HG03565 (cell line): ENCODE measurements at regions not wholly inside any gene's neighbourhood (a gene's known extent, or its start where the extent isn't known, plus 50 kb on each side); places are given as distances from the start of the nearest gene placed in this dataset.
"Not testable (repeated sequence)": the region's sequence is repeated elsewhere in the genome, so short reads cannot be mapped to it uniquely, and the experiment has no call there.

Experiments
- ATAC-seq: cut with Tn5 transposase; IDR thresholded peaks from one replicate; pipeline ENCODE4 v1.9.1; 2021; ENCODE audit warnings: mild to moderate bottlenecking, moderate library complexity; ENCODE audit not compliant: unreplicated experiment

GRCh38 chr17:27365329-27365945 lies 71.5 kb downstream of the WSB1 start:
- ATAC-seq, result not testable (repeated sequence)

- ATAC-seq, result no peak
Measured at GRCh38 chr17:27366437-27366836, 72.5 kb downstream of the WSB1 start.

GRCh38 chr17:27367121-27367981 lies 73.4 kb downstream of the WSB1 start:
- ATAC-seq, result no peak

GRCh38 chr17:27368151-27368795 lies 74.4 kb downstream of the WSB1 start:
- no peak for ATAC-seq

- ATAC-seq, result no peak
Measured at GRCh38 chr17:27368980-27369379, 75.1 kb downstream of the WSB1 start.

GRCh38 chr17:27370776-27371175 lies 76.9 kb downstream of the WSB1 start:
- ATAC-seq, result no peak

GRCh38 chr17:27373695-27374094 lies 79.8 kb downstream of the WSB1 start:
- not testable (repeated sequence) for ATAC-seq

- ATAC-seq, result no peak
Measured at GRCh38 chr17:27376637-27377547, 79.4 kb upstream of the KSR1 start.

- no peak for ATAC-seq
Measured at GRCh38 chr17:27378482-27379175, 77.6 kb upstream of the KSR1 start.

- ATAC-seq, result no peak
Measured at GRCh38 chr17:27379888-27380533, 76.2 kb upstream of the KSR1 start.

GRCh38 chr17:27380551-27380950 lies 75.7 kb upstream of the KSR1 start:
- no peak for ATAC-seq

GRCh38 chr17:27381007-27381501 lies 75.2 kb upstream of the KSR1 start:
- ATAC-seq, result peak; percentile 65

GRCh38 chr17:27382025-27382424 lies 74.2 kb upstream of the KSR1 start:
- no peak for ATAC-seq

- ATAC-seq, result no peak
Measured at GRCh38 chr17:27384261-27384701, 72.0 kb upstream of the KSR1 start.

- no peak for ATAC-seq
Measured at GRCh38 chr17:27384726-27385125, 71.5 kb upstream of the KSR1 start.

- no peak for ATAC-seq
Measured at GRCh38 chr17:27385626-27386025, 70.6 kb upstream of the KSR1 start.

- no peak for ATAC-seq
Measured at GRCh38 chr17:27386206-27387075, 69.8 kb upstream of the KSR1 start.

GRCh38 chr17:27389542-27390140 lies 66.6 kb upstream of the KSR1 start:
- ATAC-seq, result no peak
